AG08395 (cell line): ENCODE measurements at regions not wholly inside any gene's neighbourhood (a gene's known extent, or its start where the extent isn't known, plus 50 kb on each side); places are given as distances from the start of the nearest gene placed in this dataset.
"Not testable (repeated sequence)": the region's sequence is repeated elsewhere in the genome, so short reads cannot be mapped to it uniquely, and the experiment has no call there.

Experiments used
- DNase-seq: peaks from one replicate; pipeline ENCODE4 v3.0.0; 2012; ENCODE audit warnings: mixed read lengths, low spot score

- DNase-seq: no peak
Observed at GRCh38 chr3:76532158-76532822, 507.6 kb upstream of the ROBO2 start.

GRCh38 chr3:76533710-76534109 lies 506.2 kb upstream of the ROBO2 start:
- DNase-seq: not testable (repeated sequence)

- not testable (repeated sequence) for DNase-seq
Observed at GRCh38 chr3:76537857-76538256, 502.0 kb upstream of the ROBO2 start.

DNA sequence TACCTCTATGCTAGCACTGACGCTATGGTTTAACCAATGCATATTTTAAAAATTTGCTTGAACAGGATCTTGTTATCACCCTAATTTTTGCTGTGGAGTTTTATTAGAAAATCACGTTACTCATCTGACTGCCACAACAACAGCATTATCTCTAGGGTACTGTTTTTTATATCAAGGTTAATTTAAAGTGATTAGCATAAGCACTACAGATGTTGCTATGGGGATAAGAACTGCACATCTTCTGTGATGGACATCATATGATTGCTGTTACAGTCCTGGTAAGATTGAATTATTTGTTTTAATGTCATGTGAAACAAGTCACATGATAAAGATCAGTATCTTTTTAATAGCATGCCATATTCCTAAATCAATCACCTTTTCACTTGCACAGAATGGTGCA lies 492.2 kb upstream of the ROBO2 start:
- no peak for DNase-seq

- DNase-seq: no peak
Observed at GRCh38 chr3:76550522-76551201, 489.2 kb upstream of the ROBO2 start.

DNA sequence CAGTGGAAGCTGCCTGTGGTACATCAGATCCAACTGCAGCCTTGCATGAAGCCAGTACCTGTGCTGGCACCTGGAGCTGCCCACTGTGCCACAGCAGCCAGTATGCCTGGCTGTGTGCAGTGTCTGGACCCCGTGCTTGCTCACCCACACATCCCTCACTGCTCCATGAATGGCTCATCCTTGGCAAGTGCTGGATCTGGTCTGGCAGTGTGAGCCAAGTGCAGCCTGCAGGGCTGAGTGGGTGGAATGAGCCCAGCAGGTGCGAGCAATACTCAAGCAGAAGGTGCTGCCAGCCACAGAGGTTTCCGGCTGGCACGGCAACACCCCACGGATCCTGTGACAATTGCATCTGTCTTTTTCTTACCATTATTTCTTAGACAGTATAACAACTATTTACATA lies 488.2 kb upstream of the ROBO2 start:
- no peak for DNase-seq

GRCh38 chr3:76552653-76553052 lies 487.2 kb upstream of the ROBO2 start:
- no peak for DNase-seq

DNA sequence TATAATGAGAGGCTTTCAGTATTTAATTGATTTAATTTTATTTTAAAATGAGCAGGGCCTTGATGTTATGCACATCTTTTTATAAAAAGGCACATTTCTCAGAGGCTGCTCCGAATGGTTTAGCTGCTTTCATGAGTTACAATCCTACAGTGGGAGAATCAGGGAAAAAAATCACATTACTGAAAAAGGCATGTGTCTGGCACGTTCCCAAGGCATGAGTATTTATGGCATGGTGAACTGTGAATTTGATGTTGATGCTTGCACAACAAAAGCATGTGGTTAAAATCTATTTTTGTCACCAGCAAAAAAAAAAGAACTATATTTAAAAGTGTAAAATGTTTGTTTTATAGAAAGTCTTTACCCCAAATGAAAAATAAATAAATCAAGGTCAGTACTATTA lies 485.2 kb upstream of the ROBO2 start:
- DNase-seq: peak; percentile 12

- DNase-seq: no peak
Observed at GRCh38 chr3:76561494-76562236, 478.2 kb upstream of the ROBO2 start.

GRCh38 chr3:76565496-76566210 lies 474.2 kb upstream of the ROBO2 start:
- DNase-seq: no peak

DNA sequence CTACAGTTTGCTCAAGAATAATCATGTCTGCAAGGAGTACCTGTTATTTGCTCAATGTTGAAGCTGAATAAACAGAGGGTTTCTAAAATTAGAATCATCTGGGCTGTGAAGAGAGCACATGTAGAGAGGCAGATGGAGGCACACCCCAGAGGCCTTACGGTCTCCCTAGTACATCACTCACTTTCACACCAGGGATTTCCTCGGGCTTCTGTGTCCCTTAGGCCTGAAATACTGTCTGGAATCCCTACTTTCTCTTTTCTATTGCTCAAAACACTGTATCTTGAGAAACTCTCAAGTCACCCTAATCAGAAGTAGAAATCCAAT lies 473.7 kb upstream of the ROBO2 start:
- DNase-seq: no peak

- DNase-seq: no peak
Observed at GRCh38 chr3:76566904-76567303, 473.0 kb upstream of the ROBO2 start.

DNA sequence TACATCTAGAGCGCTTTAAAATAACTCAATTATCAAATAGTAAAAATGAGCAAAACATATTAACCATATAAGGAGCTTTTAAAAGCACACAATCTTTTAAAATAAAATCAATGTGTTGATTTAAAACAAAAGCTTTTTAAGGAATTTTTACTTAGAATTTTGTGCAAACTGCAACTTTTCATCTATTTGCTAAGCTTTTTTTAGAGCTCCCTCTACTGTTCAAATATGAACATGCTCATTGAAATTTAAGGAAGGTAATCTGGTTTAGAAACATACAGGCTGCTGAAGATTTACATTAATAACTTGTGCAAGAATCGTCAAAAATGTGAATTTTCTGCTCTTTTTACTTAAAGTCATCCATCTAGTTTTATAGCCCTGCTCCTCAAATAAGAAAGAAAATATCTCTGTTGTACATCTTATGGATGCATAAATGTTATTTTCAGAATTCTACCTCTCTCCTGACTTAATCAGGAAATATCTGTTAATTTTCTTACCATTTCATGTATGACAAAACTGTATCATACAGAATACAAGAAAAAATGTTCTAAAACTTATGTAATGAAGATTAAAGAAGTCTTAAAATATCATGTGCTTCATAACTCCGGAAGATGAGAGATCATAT lies 469.4 kb upstream of the ROBO2 start:
- DNase-seq: peak; percentile 13

GRCh38 chr3:76576201-76576600 lies 463.7 kb upstream of the ROBO2 start:
- no peak for DNase-seq

DNA sequence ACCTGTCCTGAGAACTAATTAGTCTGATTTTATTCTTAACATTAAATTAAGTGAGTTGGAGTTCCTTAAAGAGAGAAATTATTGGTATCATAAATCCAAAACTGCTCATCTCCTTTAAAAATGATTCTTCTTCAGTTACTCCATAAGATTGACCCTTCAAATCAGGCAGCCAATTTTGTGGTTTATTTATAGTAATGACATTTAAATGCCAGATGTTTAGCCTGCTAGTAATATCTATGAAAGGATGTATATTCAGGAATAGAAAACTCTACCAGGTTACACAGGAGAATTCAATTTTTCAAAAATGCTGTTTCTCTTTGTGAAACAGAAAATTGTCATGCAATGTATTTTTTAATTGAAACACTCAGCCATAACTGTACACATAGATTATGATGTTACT lies 457.8 kb upstream of the ROBO2 start:
- no peak for DNase-seq

DNA sequence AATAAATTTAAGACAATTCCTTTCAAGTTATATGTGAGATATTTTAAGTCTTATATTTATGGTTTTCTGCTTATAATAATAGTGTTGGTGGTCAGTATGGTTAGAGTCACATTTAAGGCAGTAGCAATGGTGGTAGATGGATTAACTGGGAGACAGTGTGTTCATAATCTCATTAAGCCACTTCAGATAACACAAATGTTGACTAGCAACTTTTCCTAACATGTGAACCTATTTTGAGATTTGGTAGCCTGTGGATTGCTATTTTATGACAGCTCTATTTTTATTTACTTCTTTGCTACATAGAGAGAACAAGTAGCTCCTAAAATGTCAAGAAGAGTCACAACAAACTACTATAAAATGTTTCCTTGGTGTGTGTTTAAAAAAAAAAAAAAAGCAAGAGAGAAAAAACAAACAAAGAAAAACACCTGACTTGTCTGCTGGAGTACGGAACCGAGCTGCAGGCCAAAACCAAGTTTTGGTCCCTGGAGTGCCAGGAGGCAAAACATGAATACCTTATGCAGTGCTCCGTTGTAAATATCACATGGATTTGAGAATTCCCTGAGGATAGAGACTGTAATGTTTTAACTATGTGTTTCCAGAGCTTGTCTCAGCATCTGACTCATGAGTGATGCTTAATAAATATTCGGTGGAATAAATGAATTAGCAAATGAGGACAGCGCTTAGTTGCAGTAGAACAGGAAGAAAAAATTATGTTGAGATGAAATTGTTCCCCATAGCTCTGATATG lies 457.1 kb upstream of the ROBO2 start:
- peak; percentile 10 for DNase-seq

GRCh38 chr3:76585794-76586392 lies 454.0 kb upstream of the ROBO2 start:
- DNase-seq: peak; percentile 34

DNA sequence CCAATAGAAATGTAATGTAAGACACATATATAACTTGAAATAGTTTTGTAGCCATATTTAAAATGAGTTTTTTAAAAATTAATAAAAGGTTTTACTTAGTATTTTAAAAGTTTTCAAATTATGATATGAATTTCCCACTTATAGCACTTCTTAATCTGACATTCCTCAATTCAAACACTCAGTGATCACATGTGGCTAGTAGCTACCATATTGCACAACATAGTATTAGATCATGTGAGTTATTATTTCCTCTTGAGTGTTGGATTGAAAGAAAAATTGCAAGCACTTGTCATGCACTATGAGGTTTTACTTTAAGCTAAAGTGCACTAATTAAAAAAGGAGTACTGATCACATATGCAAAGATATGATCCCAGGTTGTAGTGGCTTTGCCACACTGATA lies 453.4 kb upstream of the ROBO2 start:
- no peak for DNase-seq

- no peak for DNase-seq
Observed at GRCh38 chr3:76610150-76610549, 429.7 kb upstream of the ROBO2 start.

DNA sequence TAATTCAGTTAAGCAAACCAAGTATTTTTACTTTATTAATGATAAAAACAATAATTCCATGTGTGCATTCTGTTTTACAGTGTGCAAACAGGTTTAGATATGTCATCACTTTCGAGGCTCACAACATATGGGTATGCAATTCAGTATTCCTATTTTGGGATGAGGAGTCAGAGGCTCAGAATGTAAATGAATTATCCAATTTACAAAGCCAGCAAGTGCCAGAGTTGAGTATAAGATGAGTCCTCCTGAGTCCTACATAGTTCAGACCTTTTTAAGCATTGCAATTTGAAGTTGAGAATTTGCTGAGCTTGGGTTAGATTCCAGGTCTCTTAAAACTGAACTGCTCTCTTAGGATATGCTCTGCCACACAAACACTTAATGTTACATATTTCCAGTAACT lies 424.2 kb upstream of the ROBO2 start:
- DNase-seq: no peak

DNA sequence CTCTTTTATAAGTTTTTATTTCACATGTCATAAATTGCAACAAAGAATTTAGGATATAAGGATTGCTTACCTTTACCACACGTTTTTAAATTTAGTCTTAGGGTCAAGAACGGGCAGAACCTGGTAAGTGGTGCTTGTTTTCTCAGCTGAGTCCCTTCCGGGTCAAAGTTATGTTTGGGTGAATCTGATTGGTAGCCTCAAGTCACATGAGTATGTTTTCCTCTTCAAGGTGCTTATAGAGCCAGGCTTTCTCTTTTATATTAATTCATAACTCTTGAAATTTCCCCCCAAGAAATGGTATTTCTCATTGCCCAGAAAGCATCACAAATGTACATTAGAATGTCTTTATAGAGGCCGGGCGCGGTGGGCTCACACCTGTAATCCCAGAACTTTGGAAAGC lies 415.7 kb upstream of the ROBO2 start:
- no peak for DNase-seq
